IPS DF 6.9 (cell line): ENCODE measurements at regions not wholly inside any gene's neighbourhood (a gene's known extent, or its start where the extent isn't known, plus 50 kb on each side); places are given as distances from the start of the nearest gene placed in this dataset.
A peak's percentile ranks its signal among the peaks of the same experiment; 100 is the strongest.

Experiments
- DNase-seq: peaks from one replicate; pipeline ENCODE4 v3.0.0-alpha.2; 2013; ENCODE audit warnings: low read depth, low spot score
- H3K27ac ChIP-seq: one replicate; pipeline ENCODE4 v1.5.1; 2013; ENCODE audit warnings: low read length, control low read depth
- H3K27me3 ChIP-seq: 2 replicates; pipeline ENCODE4 v1.6.1; 2013; ENCODE audit warnings: mild to moderate bottlenecking, low read length; ENCODE audit not compliant: control insufficient read depth, insufficient read depth
- H3K36me3 ChIP-seq: 2 replicates; pipeline ENCODE4 v1.6.1; 2013; ENCODE audit warnings: low read length; ENCODE audit not compliant: control insufficient read depth, insufficient read depth
- H3K4me1 ChIP-seq: 2 replicates; pipeline ENCODE4 v1.6.1; 2013; ENCODE audit warnings: low read length; ENCODE audit not compliant: control insufficient read depth, insufficient read depth
- H3K4me3 ChIP-seq: 2 replicates; pipeline ENCODE4 v1.5.1; 2013; ENCODE audit warnings: mild to moderate bottlenecking, low read length
- H3K9me3 ChIP-seq: 2 replicates; pipeline ENCODE4 v1.6.1; 2013; ENCODE audit warnings: low read length, inconsistent platforms; ENCODE audit not compliant: control insufficient read depth, insufficient read depth
- WGBS: extraction: QIAGEN DNeasy Blood & Tissue Kit; methylation state at CpG from one replicate; pipeline ENCODE4 v1.1.7; 2013; ENCODE audit warnings: mixed read lengths, missing lambda C conversion rate; ENCODE audit not compliant: insufficient read length, insufficient coverage; 5-methylcytosine and 5-hydroxymethylcytosine counted together

DNA sequence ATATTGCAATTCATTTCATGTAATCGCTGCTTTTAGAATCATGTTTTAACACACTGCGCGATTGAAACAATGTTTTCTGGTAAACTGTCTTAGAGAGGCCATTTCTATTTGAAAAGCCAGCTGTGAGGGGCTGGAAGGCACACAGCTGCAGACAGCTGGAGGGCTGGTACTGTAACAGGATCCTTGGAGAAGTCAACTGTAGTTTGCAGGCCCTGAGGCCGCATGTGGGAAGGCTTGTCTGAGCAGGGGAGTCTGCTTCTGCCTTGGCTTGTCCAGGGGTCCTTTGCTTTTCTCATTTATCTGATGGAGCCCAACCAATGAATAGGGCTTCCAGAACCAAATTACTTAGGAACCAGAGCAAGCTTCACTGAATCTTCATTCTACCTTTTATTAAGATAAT is 313.5 kb downstream of the BLID start:
- no peak for DNase-seq
- Histone ChIP-seq H3K4me3 (no peak overlapping the region), H3K36me3 (no peaks in the 10 kb centered on the region), H3K27me3 (no peaks in the 10 kb centered on the region), H3K4me1 (peaks cover 1% of the 10 kb centered on the region; the same call in 1 of the 2 replicates), H3K9me3 (no peaks in the 10 kb centered on the region), H3K27ac (peak overlapping the region; percentile 8)
- WGBS, result no CpG with 5 or more reads among the region's 4 CpGs

GRCh38 chr11:121801781-121802180 is 314.2 kb downstream of the BLID start:
- H3K9me3 ChIP-seq, result no peaks in the 10 kb centered on the region
- no peaks in the 10 kb centered on the region for H3K27me3 ChIP-seq
- H3K27ac ChIP-seq, result peak overlapping the region; percentile 92
- WGBS, result no CpG with 5 or more reads among the region's 5 CpGs
- H3K4me3 ChIP-seq, result no peak overlapping the region
- no peak for DNase-seq
- H3K4me1 ChIP-seq, result peaks cover 1% of the 10 kb centered on the region; the same call in 1 of the 2 replicates
- H3K36me3 ChIP-seq, result no peaks in the 10 kb centered on the region

DNA sequence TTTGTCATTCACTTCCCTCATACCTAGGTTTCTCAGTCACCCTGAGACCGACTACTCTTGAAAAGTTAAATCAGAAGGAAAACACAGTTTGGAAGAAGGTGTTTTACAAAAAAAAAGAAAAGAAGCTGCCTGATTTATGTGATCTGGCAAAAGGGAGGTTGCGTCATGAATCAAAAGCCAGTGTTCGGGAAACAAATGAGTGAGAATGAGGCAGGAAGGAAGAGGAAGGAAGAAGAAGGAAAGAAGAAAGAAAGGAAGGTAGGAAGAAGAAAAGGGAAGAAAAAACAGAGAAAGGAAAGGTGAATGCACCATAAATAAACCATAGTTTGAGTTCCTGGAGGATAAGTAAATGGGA is 314.6 kb downstream of the BLID start:
- no peak overlapping the region for H3K4me3 ChIP-seq
- H3K36me3 ChIP-seq, result no peaks in the 10 kb centered on the region
- DNase-seq, result no peak
- WGBS, result no CpG with 5 or more reads among the region's 3 CpGs
- H3K4me1 ChIP-seq, result peaks cover 1% of the 10 kb centered on the region; the same call in 1 of the 2 replicates
- H3K9me3 ChIP-seq, result no peaks in the 10 kb centered on the region
- no peaks in the 10 kb centered on the region for H3K27me3 ChIP-seq
- H3K27ac ChIP-seq, result peak overlapping the region; percentile 92

DNA sequence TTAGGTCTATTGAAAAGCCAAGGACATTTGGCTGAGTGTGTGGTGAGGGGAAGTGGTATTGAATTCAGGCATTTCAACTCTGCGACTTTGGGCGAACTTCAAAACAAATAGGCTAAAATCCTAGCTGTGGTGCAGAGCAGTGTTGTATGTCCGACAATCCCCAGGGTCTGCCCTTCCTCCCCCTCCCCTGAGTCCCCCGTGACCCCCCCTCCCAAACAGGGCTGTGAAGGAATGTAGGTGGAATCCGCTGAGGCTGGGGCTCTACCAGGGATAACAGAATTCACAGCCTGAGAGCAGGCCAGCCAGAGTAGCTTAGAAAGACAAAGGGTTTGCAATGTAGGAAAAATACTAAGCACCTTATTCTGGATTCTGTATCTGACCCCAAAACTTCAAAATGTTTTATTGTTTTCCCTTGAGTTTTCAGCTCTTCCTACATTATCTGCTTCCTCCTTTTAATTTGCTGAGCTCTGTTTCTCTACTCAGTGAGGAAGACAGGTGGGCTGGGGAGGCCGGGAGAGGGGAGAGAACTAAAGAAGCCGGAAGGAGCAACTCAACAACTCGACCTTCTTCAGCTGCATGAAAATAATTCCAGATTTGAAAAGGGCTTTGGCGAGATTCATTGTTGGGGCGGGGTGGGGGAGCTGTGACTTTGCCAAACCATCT is 315.2 kb downstream of the BLID start:
- no peaks in the 10 kb centered on the region for H3K9me3 ChIP-seq
- peak overlapping the region; percentile 92 for H3K27ac ChIP-seq
- DNase-seq, result no peak
- H3K27me3 ChIP-seq, result no peaks in the 10 kb centered on the region
- no peak overlapping the region for H3K4me3 ChIP-seq
- peaks cover 1% of the 10 kb centered on the region; the same call in 1 of the 2 replicates for H3K4me1 ChIP-seq
- no peaks in the 10 kb centered on the region for H3K36me3 ChIP-seq
- no CpG with 5 or more reads among the region's 10 CpGs for WGBS

DNA sequence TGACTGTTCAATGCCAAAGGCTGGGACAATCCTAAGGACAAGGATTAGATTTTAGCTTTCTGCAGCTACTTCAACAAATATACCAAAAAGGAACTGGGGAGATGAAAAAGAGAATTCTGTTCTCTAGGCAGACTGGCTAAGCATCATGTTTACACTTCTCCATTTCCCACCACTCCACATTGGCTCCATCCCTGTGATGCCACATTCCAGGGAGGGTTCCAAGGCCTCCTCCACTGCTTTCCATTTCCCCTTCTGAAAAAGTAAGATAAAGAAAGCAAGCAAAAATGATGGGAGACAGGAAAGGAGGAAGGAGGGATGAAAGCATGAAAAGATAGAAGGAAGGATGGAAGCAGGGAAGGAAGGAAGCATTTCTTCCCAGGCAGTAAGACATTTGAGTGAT is 315.8 kb downstream of the BLID start:
- Histone ChIP-seq H3K4me3 (no peak overlapping the region), H3K9me3 (no peaks in the 10 kb centered on the region), H3K27me3 (no peaks in the 10 kb centered on the region), H3K27ac (peak overlapping the region; percentile 44), H3K36me3 (no peaks in the 10 kb centered on the region), H3K4me1 (peaks cover 1% of the 10 kb centered on the region; the same call in 1 of the 2 replicates)
- no peak for DNase-seq

DNA sequence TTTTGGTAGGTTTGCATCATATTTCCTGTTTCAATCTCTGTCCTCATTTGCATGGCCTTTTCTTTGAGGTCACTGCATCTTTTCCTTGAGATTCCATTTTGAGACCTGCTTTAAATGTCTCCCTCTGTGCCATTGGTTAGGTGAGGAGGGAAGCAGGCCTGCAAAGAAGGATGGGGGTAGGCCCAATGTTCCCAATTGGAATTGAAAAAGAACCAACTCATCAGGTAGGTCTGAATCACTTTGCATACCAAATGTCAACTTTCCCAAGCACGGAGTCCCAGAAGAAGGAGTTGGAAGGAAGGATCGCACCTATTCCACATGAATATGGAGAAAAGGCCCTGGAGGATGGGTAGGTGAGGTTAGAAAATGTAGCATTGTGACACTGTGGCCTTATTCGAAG is 318.5 kb downstream of the BLID start:
- Histone ChIP-seq H3K36me3 (no peaks in the 10 kb centered on the region), H3K4me3 (no peak overlapping the region), H3K27ac (no peak overlapping the region), H3K27me3 (no peaks in the 10 kb centered on the region), H3K4me1 (no peaks in the 10 kb centered on the region; the same call in 1 of the 2 replicates), H3K9me3 (no peaks in the 10 kb centered on the region)
- no CpG with 5 or more reads among the region's 3 CpGs for WGBS
- no peak for DNase-seq

DNA sequence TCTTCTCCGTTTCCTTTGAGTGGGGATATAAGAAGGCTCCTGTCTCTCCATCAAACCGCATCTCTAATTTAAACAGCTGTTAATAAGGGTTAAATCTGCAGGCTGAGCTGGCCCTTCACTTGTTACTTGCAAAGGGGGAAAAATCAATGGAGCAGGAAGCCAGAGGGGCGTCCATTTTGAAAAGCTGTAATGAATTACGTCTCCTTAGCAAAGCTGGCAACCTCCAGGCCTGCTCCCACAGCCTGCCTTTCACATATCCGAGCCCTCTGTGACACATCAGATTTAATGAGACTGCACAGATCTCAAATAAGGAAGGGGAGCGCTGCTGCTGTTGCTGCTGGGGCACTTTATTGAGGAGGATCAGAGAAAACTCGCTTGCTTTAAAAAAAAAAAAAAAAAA is 320.8 kb downstream of the BLID start:
- no peak overlapping the region for H3K4me3 ChIP-seq
- no peaks in the 10 kb centered on the region for H3K4me1 ChIP-seq
- H3K27me3 ChIP-seq, result no peaks in the 10 kb centered on the region
- no peak for DNase-seq
- no CpG with 5 or more reads among the region's 7 CpGs for WGBS
- H3K9me3 ChIP-seq, result no peaks in the 10 kb centered on the region
- no peaks in the 10 kb centered on the region for H3K36me3 ChIP-seq
- no peak overlapping the region for H3K27ac ChIP-seq

DNA sequence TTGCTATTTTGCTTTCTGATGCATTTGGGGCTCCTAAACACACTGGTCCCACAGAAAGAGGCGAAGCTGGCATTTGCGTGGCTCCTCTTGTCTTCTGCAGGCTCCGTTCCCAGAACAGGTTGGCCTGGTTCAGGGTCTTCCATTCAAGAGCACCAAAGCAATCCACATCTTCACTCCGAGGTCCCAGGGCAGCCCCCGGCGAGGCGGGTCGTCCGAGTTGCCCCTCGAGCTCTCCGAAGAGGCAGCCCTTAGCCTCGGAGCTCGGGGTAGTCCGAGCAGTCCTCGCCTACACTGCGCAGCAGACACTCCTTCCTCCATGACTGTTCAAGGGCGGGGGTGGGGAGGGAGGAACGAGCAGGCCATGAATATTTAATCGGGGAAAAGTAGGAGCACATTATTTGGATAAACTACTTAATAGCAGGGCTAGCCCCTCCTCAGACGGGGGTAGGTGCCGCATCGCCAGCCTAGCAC is 321.3 kb downstream of the BLID start:
- Histone ChIP-seq H3K27ac (no peak overlapping the region), H3K4me1 (no peaks in the 10 kb centered on the region), H3K27me3 (no peaks in the 10 kb centered on the region), H3K9me3 (no peaks in the 10 kb centered on the region), H3K36me3 (no peaks in the 10 kb centered on the region), H3K4me3 (no peak overlapping the region)
- WGBS, result no CpG with 5 or more reads among the region's 22 CpGs
- no peak for DNase-seq

DNA sequence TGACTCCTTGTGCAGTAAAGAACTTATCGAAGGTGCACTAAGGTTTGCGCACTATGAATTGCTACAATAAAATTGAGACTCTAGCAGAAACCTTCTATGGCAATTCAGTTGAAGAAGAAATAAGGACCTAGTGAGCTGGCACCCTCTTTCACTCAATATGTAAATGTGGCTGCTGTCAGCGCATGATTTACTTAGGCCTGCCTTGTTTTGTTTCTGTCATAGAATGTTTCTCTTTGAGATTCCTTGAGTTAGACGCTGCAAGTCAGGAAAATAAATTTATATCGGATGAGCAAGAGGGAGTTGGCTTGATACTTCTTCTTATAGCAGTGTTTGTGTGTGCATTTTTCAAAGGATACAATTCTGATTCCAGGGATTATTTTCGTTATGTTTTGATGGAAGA is 322.1 kb downstream of the BLID start:
- no peak for DNase-seq
- H3K4me1 ChIP-seq, result no peaks in the 10 kb centered on the region
- no peaks in the 10 kb centered on the region for H3K9me3 ChIP-seq
- no CpG with 5 or more reads among the region's 6 CpGs for WGBS
- no peak overlapping the region for H3K4me3 ChIP-seq
- no peaks in the 10 kb centered on the region for H3K27me3 ChIP-seq
- no peaks in the 10 kb centered on the region for H3K36me3 ChIP-seq
- no peak overlapping the region for H3K27ac ChIP-seq

DNA sequence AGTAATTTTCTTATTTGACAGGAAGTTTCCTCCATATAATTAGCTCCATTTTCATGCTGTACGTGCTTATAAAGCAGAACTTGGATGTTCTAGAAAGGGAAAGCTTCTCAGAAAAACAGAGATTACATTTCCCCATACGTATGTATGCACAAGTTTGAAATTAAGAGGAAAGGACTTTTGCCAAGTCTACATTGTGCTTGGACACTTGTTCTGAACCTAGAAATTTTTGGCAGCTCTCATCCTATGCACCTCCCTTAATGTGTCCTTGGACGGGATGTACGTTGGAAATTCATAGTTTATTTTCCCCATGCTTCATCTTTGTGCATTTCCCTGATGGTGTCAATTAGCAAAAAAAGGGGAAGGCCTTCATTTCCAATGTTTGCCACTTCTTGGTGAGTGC is 322.7 kb downstream of the BLID start:
- Histone ChIP-seq H3K27me3 (no peaks in the 10 kb centered on the region), H3K36me3 (no peaks in the 10 kb centered on the region), H3K27ac (no peak overlapping the region), H3K4me3 (no peak overlapping the region), H3K9me3 (no peaks in the 10 kb centered on the region), H3K4me1 (no peaks in the 10 kb centered on the region)
- WGBS, result no CpG with 5 or more reads among the region's 4 CpGs
- DNase-seq, result no peak

- no peaks in the 10 kb centered on the region for H3K9me3 ChIP-seq
- H3K36me3 ChIP-seq, result no peaks in the 10 kb centered on the region
- H3K27me3 ChIP-seq, result no peaks in the 10 kb centered on the region
- WGBS, result no CpG with 5 or more reads among the region's 3 CpGs
- H3K4me3 ChIP-seq, result no peak overlapping the region
- H3K4me1 ChIP-seq, result no peaks in the 10 kb centered on the region
- H3K27ac ChIP-seq, result no peak overlapping the region
- no peak for DNase-seq
These were observed 323.8 kb downstream of the BLID start for GRCh38 chr11:121792185-121792584.
